Fibroblast of lung (primary cell): ENCODE measurements at regions not wholly inside any gene's neighbourhood (a gene's known extent, or its start where the extent isn't known, plus 50 kb on each side); places are given as distances from the start of the nearest gene placed in this dataset.

Experiments
- EZH2 ChIP-seq: IDR thresholded peaks from 2 replicates; pipeline ENCODE4 v1.5.1; 2012; ENCODE audit warnings: low read length, control low read depth, mild to moderate bottlenecking; ENCODE audit errors: missing control alignments
- TF ChIP-seq, protein P1 (sequence below), 2 donors: IDR thresholded peaks in 1 of 2; conservative IDR thresholded peaks in 1 of 2; 1 replicate in 1 of 2; 2 replicates in 1 of 2; pipeline ENCODE4 v1.5.1; 2011 to 2012; ENCODE audit warnings: low read length in 2 of 2, control low read depth in 1 of 2, inconsistent platforms in 1 of 2, low read depth in 1 of 2, mild to moderate bottlenecking in 1 of 2

DNA sequence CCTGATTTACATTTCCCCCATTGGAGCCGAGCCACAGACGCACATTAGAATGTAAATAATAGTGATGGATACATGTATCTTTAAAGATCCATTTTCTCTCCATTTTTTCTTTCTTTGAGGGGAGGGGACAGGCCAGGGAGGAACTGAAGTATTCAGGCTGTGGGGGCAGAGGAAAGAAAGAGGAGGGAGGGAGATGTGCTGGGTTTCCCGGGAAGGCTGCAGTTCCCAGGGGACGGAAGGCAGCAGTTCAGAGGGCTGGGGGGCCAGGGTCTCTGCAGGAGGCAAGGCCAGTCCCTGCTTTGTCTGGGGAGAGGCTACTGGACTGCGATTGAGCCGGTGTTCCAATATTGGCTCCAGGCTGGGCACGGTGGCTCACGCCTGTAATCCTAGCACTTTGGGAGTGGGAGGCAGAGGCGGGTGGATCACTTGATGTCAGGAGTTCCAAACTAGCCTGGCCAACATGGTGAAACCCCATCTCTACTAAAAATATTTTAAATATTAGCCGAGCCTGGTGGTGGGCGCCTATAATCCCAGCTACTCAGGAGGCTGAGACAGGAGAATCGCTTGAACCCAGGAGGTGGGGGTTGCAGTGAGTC, 94.2 kb upstream of the LHX1 start:
- TF ChIP-seq, protein P1, sequence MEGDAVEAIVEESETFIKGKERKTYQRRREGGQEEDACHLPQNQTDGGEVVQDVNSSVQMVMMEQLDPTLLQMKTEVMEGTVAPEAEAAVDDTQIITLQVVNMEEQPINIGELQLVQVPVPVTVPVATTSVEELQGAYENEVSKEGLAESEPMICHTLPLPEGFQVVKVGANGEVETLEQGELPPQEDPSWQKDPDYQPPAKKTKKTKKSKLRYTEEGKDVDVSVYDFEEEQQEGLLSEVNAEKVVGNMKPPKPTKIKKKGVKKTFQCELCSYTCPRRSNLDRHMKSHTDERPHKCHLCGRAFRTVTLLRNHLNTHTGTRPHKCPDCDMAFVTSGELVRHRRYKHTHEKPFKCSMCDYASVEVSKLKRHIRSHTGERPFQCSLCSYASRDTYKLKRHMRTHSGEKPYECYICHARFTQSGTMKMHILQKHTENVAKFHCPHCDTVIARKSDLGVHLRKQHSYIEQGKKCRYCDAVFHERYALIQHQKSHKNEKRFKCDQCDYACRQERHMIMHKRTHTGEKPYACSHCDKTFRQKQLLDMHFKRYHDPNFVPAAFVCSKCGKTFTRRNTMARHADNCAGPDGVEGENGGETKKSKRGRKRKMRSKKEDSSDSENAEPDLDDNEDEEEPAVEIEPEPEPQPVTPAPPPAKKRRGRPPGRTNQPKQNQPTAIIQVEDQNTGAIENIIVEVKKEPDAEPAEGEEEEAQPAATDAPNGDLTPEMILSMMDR (conservative IDR thresholded peaks at IDR 0.05 in 1 of 2, IDR thresholded peaks at IDR 0.05 in 1 of 2; ENCODE audit: low read depth in 1 of 2, low read length in 2 of 2): no peak
- no peak for TF ChIP-seq EZH2
